ENCODE measurements at regions not wholly inside any gene's neighbourhood (a gene's known extent, or its start where the extent isn't known, plus 50 kb on each side); places are given as distances from the start of the nearest gene placed in this dataset.

- ATAC-seq: no peak
- H3K27ac Mint-ChIP-seq: no peak overlapping the region
- no peaks in the 10 kb centered on the region for H3K4me1 Mint-ChIP-seq
Observed at GRCh38 chr15:75100679-75101078, 77.3 kb downstream of the PPCDC start.

More at GRCh38 chr15:75100679-75101078, 77.3 kb downstream of the PPCDC start:
- H3K36me3 ChIP-seq (ENCODE audit: insufficient read depth): no peaks in the 10 kb centered on the region
- H3K79me2 ChIP-seq (replicated peaks; ENCODE audit: insufficient read depth): no peaks in the 10 kb centered on the region
- H3K36me3 Mint-ChIP-seq (ENCODE audit: low read depth): no peaks in the 10 kb centered on the region
- H3F3A ChIP-seq (replicated peaks; ENCODE audit: low read depth): no peaks in the 10 kb centered on the region
- H3K27me3 Mint-ChIP-seq (ENCODE audit: insufficient read depth, low read depth, poor library complexity): peaks cover 5% of the 10 kb centered on the region
- no peak overlapping the region for H3K4me2 ChIP-seq
- no peak overlapping the region for H3K4me3 Mint-ChIP-seq
- no peak overlapping the region for H2AFZ ChIP-seq
- H3K27me3 ChIP-seq (ENCODE audit: insufficient read depth): no peaks in the 10 kb centered on the region
- no peak for DNase-seq (ENCODE audit: low spot score)
- H3K9me3 Mint-ChIP-seq: no peaks in the 10 kb centered on the region; the same call in 2 of the 3 replicates
- H3K9me2 ChIP-seq (ENCODE audit: insufficient read depth): no peaks in the 10 kb centered on the region
- no peak overlapping the region for H3K4me3 ChIP-seq
- H4K20me1 ChIP-seq (replicated peaks; ENCODE audit: insufficient read depth): no peaks in the 10 kb centered on the region
- no peak overlapping the region for H3K27ac ChIP-seq (ENCODE audit: low read depth)
- H3K4me1 ChIP-seq (ENCODE audit: insufficient read depth): no peaks in the 10 kb centered on the region
- TF ChIP-seq, protein P1, sequence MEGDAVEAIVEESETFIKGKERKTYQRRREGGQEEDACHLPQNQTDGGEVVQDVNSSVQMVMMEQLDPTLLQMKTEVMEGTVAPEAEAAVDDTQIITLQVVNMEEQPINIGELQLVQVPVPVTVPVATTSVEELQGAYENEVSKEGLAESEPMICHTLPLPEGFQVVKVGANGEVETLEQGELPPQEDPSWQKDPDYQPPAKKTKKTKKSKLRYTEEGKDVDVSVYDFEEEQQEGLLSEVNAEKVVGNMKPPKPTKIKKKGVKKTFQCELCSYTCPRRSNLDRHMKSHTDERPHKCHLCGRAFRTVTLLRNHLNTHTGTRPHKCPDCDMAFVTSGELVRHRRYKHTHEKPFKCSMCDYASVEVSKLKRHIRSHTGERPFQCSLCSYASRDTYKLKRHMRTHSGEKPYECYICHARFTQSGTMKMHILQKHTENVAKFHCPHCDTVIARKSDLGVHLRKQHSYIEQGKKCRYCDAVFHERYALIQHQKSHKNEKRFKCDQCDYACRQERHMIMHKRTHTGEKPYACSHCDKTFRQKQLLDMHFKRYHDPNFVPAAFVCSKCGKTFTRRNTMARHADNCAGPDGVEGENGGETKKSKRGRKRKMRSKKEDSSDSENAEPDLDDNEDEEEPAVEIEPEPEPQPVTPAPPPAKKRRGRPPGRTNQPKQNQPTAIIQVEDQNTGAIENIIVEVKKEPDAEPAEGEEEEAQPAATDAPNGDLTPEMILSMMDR (conservative IDR thresholded peaks at IDR 0.05; ENCODE audit: low read depth in 2 of 2): no peak
- TF ChIP-seq NANOG (IDR thresholded peaks at IDR 0.05; ENCODE audit: borderline replicate concordance) (no peak), ZNF114 (CRISPR knock-in tag; IDR thresholded peaks at IDR 0.05) (no peak), ETS1 (IDR thresholded peaks at IDR 0.05) (no peak), JUNB (IDR thresholded peaks at IDR 0.05; ENCODE audit: unreplicated experiment) (no peak), REST (IDR thresholded peaks at IDR 0.05; ENCODE audit: unreplicated experiment) (no peak), EZH2 (IDR thresholded peaks at IDR 0.05; ENCODE audit: low read depth, unreplicated experiment) (no peak), ZNF331 (CRISPR knock-in tag; IDR thresholded peaks at IDR 0.05; ENCODE audit: low read depth) (no peak), EZH2phosphoT487 (IDR thresholded peaks at IDR 0.05; ENCODE audit: unreplicated experiment) (no peak), POLR2AphosphoS5 (IDR thresholded peaks at IDR 0.05; ENCODE audit: low read depth) (no peak), ZNF462 (CRISPR knock-in tag; IDR thresholded peaks at IDR 0.05) (no peak), CREB1 (CRISPR knock-in tag; IDR thresholded peaks at IDR 0.05; ENCODE audit: low read depth) (no peak), STAT1 (IDR thresholded peaks at IDR 0.05; ENCODE audit: unreplicated experiment) (no peak)
